Chondrocyte (in vitro differentiated cells): ENCODE measurements at regions not wholly inside any gene's neighbourhood (a gene's known extent, or its start where the extent isn't known, plus 50 kb on each side); places are given as distances from the start of the nearest gene placed in this dataset.

Experiments used
- DNase-seq: peaks from one replicate; pipeline ENCODE4 v3.0.0; 2021; ENCODE audit warnings: mixed read lengths, low spot score
- H3K27ac Mint-ChIP-seq: one replicate; pipeline ENCODE4 v1.8.0; 2021; ENCODE audit warnings: mild to moderate bottlenecking, moderate library complexity, mixed read lengths; ENCODE audit not compliant: unreplicated experiment
- H3K27me3 Mint-ChIP-seq: 2 replicates; pipeline ENCODE4 v1.8.0; 2021; ENCODE audit warnings: low read depth, mixed read lengths
- H3K36me3 Mint-ChIP-seq: 2 replicates; pipeline ENCODE4 v1.8.0; 2021; ENCODE audit warnings: low read depth, mixed read lengths
- H3K4me1 Mint-ChIP-seq: 2 replicates; pipeline ENCODE4 v1.8.0; 2021; ENCODE audit warnings: low read depth, mild to moderate bottlenecking, mixed read lengths
- H3K4me3 Mint-ChIP-seq: one replicate; pipeline ENCODE4 v1.8.0; 2021; ENCODE audit warnings: mild to moderate bottlenecking, moderate library complexity, mixed read lengths; ENCODE audit not compliant: unreplicated experiment
- H3K9me3 Mint-ChIP-seq: 2 replicates; pipeline ENCODE4 v1.8.0; 2021; ENCODE audit warnings: low read depth, mixed read lengths
- CTCF ChIP-seq: fragments of 200-600 bp; sonication (generic); IDR thresholded peaks from 2 replicates; pipeline ENCODE4 v1.5.0; 2021; ENCODE audit warnings: antibody characterized with exemption, mild to moderate bottlenecking, moderate library complexity

DNA sequence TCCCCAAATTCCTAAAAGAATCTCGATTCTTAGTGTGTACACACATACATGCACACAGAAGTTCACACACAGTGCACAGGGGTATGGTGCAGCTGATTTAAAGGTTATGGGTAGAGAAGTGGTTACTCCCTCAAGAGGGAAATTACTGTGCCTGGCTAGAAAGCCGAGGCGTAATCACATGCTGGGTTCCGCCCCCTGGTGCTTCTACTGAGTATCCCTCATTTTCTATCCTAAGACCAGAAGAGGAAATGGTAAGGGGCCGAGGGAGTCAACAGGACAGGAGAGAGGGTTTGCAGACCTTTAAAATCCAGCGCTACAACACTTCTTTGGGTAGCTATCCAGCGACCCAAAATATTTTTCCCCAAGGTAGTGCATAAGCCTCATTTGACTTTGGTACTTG lies 147.3 kb upstream of the TMEM196 start:
- DNase-seq: no peak
- H3K36me3 Mint-ChIP-seq: no peaks in the 10 kb centered on the region
- H3K27me3 Mint-ChIP-seq: peaks cover 2% of the 10 kb centered on the region
- no peak overlapping the region for H3K4me3 Mint-ChIP-seq
- peaks cover 23% of the 10 kb centered on the region for H3K4me1 Mint-ChIP-seq
- no peak for TF ChIP-seq CTCF
- H3K27ac Mint-ChIP-seq: no peak overlapping the region
- no peaks in the 10 kb centered on the region for H3K9me3 Mint-ChIP-seq

DNA sequence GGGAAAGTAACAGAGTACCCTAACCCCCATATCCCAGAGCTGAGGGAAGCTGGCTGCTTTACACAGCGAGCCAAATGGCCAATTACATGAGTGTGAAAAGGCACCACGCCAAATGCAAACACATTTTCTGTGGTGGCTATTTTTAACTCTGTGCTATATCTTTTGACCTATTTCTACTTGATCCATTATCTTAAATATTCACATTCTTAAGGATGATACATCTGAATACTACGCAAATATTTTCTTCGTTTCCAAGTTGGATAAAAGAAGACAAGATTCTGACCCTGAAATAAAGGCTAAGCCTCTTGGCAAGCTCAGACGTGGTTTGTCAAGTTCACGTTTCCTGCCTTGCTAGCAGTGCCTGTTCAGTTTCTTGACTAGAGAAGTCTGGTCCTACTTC lies 146.7 kb upstream of the TMEM196 start:
- H3K9me3 Mint-ChIP-seq: no peaks in the 10 kb centered on the region
- no peak for TF ChIP-seq CTCF
- H3K27me3 Mint-ChIP-seq: peaks cover 2% of the 10 kb centered on the region
- H3K4me3 Mint-ChIP-seq: no peak overlapping the region
- DNase-seq: no peak
- no peak overlapping the region for H3K27ac Mint-ChIP-seq
- H3K36me3 Mint-ChIP-seq: no peaks in the 10 kb centered on the region
- peaks cover 25% of the 10 kb centered on the region for H3K4me1 Mint-ChIP-seq

DNA sequence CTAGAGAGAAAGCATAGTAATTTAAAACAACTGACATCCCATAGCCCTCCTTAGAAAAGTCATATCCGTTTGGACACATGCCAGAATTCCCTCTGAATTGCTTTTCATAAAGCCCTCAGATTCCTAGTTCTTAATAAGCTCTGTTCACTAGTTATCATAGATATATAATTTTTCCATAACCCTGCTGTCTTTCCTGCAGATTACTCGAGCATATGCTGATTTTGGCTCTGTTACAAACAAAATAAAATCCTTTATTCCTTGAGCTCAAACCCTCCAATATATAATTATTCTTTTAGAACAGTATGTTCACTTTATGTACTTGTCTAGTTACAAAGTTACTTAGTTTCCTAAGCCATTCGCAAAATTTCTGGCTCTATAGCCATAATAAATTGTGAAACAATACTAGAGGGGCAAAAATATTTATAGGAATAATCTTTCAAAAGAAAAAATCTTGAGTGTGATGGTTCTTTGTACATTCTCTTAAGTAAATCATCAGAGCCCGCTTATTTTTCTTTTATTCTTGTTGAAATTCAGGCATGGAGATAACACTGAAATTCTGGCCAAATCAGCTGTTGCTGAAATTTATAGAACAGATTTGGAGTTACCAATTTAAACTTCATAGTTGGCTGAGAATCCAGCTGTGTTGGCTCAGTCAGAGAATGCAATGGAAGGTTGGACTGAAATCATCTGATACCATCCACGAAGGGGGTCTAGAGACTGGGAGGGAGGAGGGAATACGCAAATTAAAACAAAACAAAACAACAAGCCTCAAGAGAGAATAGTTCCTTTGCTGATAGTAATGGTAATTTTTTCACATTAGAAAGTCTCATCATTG lies 146.1 kb upstream of the TMEM196 start:
- Mint-ChIP-seq H3K36me3 (no peaks in the 10 kb centered on the region), H3K27me3 (no peaks in the 10 kb centered on the region), H3K4me1 (peaks cover 25% of the 10 kb centered on the region), H3K9me3 (no peaks in the 10 kb centered on the region), H3K27ac (no peak overlapping the region), H3K4me3 (no peak overlapping the region)
- no peak for DNase-seq
- no peak for TF ChIP-seq CTCF

DNA sequence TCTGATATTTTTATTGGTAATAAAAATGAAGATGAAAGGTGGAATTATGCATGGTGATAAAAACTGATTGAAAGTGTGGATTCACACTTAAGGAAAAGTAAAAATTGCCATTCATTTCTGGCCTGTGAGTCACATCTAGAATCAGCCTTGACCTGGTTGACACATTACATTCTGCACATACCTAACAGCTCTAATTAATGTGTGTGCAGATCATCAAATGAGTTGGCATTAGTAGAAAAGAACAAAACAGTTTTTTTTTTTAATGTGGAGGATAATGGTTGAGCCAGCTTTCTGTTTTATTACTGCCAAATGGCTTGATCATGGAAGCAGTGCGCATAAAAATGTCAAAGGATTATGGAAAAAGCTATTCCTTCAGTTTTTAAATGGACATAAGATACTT lies 142.6 kb upstream of the TMEM196 start:
- H3K4me1 Mint-ChIP-seq: peaks cover 25% of the 10 kb centered on the region
- H3K36me3 Mint-ChIP-seq: no peaks in the 10 kb centered on the region
- no peak overlapping the region for H3K4me3 Mint-ChIP-seq
- no peaks in the 10 kb centered on the region for H3K9me3 Mint-ChIP-seq
- DNase-seq: no peak
- no peak overlapping the region for H3K27ac Mint-ChIP-seq
- H3K27me3 Mint-ChIP-seq: peaks cover 2% of the 10 kb centered on the region
- TF ChIP-seq CTCF: no peak

- H3K4me1 Mint-ChIP-seq: peaks cover 25% of the 10 kb centered on the region
- H3K4me3 Mint-ChIP-seq: no peak overlapping the region
- no peaks in the 10 kb centered on the region for H3K9me3 Mint-ChIP-seq
- no peak overlapping the region for H3K27ac Mint-ChIP-seq
- no peak for TF ChIP-seq CTCF
- peaks cover 4% of the 10 kb centered on the region for H3K27me3 Mint-ChIP-seq
- DNase-seq: no peak
- no peaks in the 10 kb centered on the region for H3K36me3 Mint-ChIP-seq
Measured at GRCh38 chr7:19915596-19915995, 142.2 kb upstream of the TMEM196 start.
